H1 (cell line): ENCODE measurements at regions not wholly inside any gene's neighbourhood (a gene's known extent, or its start where the extent isn't known, plus 50 kb on each side); places are given as distances from the start of the nearest gene placed in this dataset.

ENCODE experiments used
- CBX8 ChIP-seq: fragments of 300-800, 300-1000 bp; sonication (generic); IDR thresholded peaks from 2 replicates; pipeline ENCODE4 v1.7.1; 2016; ENCODE audit warnings: low read depth, low read length, borderline replicate concordance

- no peak for TF ChIP-seq CBX8
Observed at GRCh38 chr6:27770724-27771123, 141.5 kb downstream of the OR2B2 start (continued).
